Glutamatergic neuron (in vitro differentiated cells): ENCODE measurements at regions not wholly inside any gene's neighbourhood (a gene's known extent, or its start where the extent isn't known, plus 50 kb on each side); places are given as distances from the start of the nearest gene placed in this dataset.

ENCODE experiments used
- DNase-seq: peaks from one replicate; pipeline ENCODE4 v3.0.0; 2022
- H3K27ac Mint-ChIP-seq: one replicate; pipeline ENCODE4 v1.8.0; 2020; ENCODE audit warnings: mild to moderate bottlenecking, mixed read lengths, inconsistent platforms; ENCODE audit not compliant: unreplicated experiment
- H3K27me3 Mint-ChIP-seq: one replicate; pipeline ENCODE4 v1.8.0; 2020; ENCODE audit warnings: mild to moderate bottlenecking, moderate library complexity, mixed read lengths, inconsistent platforms; ENCODE audit not compliant: unreplicated experiment
- H3K36me3 Mint-ChIP-seq: one replicate; pipeline ENCODE4 v1.8.0; 2020; ENCODE audit warnings: mild to moderate bottlenecking, mixed read lengths, inconsistent platforms; ENCODE audit not compliant: unreplicated experiment
- H3K4me1 Mint-ChIP-seq: one replicate; pipeline ENCODE4 v1.8.0; 2020; ENCODE audit warnings: mild to moderate bottlenecking, low read depth, mixed read lengths, inconsistent platforms; ENCODE audit not compliant: unreplicated experiment
- H3K4me3 Mint-ChIP-seq: one replicate; pipeline ENCODE4 v1.8.0; 2020; ENCODE audit warnings: mild to moderate bottlenecking, mixed read lengths, inconsistent platforms; ENCODE audit not compliant: unreplicated experiment
- H3K9me3 Mint-ChIP-seq: one replicate; pipeline ENCODE4 v1.8.0; 2020; ENCODE audit warnings: mild to moderate bottlenecking, moderate library complexity, mixed read lengths, inconsistent platforms; ENCODE audit not compliant: unreplicated experiment
- CTCF ChIP-seq: fragments of 200-600 bp; sonication (generic); IDR thresholded peaks from one replicate; pipeline ENCODE4 v1.5.0; 2021; ENCODE audit not compliant: partially characterized antibody, unreplicated experiment

- Mint-ChIP-seq H3K9me3 (no peaks in the 10 kb centered on the region), H3K4me3 (no peak overlapping the region), H3K27me3 (no peaks in the 10 kb centered on the region), H3K4me1 (no peaks in the 10 kb centered on the region), H3K36me3 (no peaks in the 10 kb centered on the region), H3K27ac (no peak overlapping the region)
- no peak for TF ChIP-seq CTCF
- no peak for DNase-seq
These were observed 140.1 kb upstream of the CPM start for GRCh38 chr12:69073035-69073434.

GRCh38 chr12:69074556-69075349 lies 141.8 kb upstream of the CPM start:
- H3K4me3 Mint-ChIP-seq: no peak overlapping the region

GRCh38 chr12:69083689-69084088 lies 150.7 kb upstream of the CPM start:
- Mint-ChIP-seq H3K27ac (no peak overlapping the region), H3K4me1 (no peaks in the 10 kb centered on the region), H3K27me3 (no peaks in the 10 kb centered on the region), H3K9me3 (no peaks in the 10 kb centered on the region), H3K4me3 (no peak overlapping the region), H3K36me3 (no peaks in the 10 kb centered on the region)
- TF ChIP-seq CTCF: no peak
- DNase-seq: no peak

More at GRCh38 chr12:69074556-69075349, 141.8 kb upstream of the CPM start:
- Mint-ChIP-seq H3K36me3 (no peaks in the 10 kb centered on the region), H3K27ac (no peak overlapping the region), H3K27me3 (no peaks in the 10 kb centered on the region), H3K9me3 (no peaks in the 10 kb centered on the region), H3K4me1 (no peaks in the 10 kb centered on the region)
- DNase-seq: no peak
- TF ChIP-seq CTCF: no peak

- Mint-ChIP-seq H3K9me3 (no peaks in the 10 kb centered on the region), H3K27ac (no peak overlapping the region), H3K36me3 (no peaks in the 10 kb centered on the region), H3K4me3 (no peak overlapping the region), H3K27me3 (no peaks in the 10 kb centered on the region), H3K4me1 (no peaks in the 10 kb centered on the region)
- DNase-seq: no peak
- TF ChIP-seq CTCF: no peak
These were observed 151.9 kb upstream of the CPM start for GRCh38 chr12:69084816-69085378.

GRCh38 chr12:69085852-69086251 lies 152.9 kb upstream of the CPM start:
- H3K9me3 Mint-ChIP-seq: no peaks in the 10 kb centered on the region
- no peak for TF ChIP-seq CTCF
- H3K27ac Mint-ChIP-seq: no peak overlapping the region
- no peaks in the 10 kb centered on the region for H3K4me1 Mint-ChIP-seq
- DNase-seq: no peak
- no peaks in the 10 kb centered on the region for H3K36me3 Mint-ChIP-seq
- no peaks in the 10 kb centered on the region for H3K27me3 Mint-ChIP-seq
- no peak overlapping the region for H3K4me3 Mint-ChIP-seq
